Suppressor macrophage treated with lipopolysaccharide for 4 hours (primary cell): ENCODE measurements at regions not wholly inside any gene's neighbourhood (a gene's known extent, or its start where the extent isn't known, plus 50 kb on each side); places are given as distances from the start of the nearest gene placed in this dataset.

Experiments
- DNase-seq: peaks from one replicate; pipeline ENCODE4 v3.0.0-alpha.2; 2020

DNA sequence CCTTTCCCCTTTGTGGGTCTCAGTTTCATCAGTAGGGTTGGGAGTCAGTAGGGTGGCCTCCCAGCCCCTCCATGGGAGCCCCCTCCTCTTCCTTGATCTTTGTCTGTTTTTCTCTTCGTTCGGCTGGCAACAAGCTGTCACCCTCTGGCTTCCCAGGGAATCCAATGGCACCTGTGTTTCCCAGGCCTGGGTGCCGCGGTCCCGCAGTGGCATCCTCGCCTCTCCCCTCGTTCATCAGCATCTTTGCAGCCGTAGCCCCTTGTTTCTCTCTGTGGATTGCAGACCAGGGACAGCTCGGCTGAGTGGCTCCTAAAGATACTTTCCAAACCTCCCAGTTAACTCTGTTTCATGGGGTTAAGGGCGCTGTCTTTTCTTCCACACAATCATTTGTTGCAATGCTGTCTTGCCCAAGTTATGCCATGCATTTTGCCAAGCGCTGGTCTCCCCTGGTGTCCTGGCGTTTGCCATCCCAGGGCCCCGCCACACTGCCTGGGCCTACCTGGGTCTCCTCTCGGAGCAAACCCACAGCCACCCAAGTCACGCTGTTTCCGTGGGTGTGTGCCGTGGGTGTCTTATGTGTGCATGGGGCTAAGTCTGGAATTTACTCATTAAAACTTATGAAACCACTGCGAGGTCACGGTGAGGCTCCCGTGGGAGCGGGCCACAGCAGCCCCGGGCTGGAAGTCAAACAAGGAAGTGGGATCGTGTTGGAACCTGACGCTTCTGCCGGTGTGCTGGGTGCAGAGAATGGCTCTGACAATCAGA is 189.4 kb upstream of the SHH start:
- no peak for DNase-seq

DNA sequence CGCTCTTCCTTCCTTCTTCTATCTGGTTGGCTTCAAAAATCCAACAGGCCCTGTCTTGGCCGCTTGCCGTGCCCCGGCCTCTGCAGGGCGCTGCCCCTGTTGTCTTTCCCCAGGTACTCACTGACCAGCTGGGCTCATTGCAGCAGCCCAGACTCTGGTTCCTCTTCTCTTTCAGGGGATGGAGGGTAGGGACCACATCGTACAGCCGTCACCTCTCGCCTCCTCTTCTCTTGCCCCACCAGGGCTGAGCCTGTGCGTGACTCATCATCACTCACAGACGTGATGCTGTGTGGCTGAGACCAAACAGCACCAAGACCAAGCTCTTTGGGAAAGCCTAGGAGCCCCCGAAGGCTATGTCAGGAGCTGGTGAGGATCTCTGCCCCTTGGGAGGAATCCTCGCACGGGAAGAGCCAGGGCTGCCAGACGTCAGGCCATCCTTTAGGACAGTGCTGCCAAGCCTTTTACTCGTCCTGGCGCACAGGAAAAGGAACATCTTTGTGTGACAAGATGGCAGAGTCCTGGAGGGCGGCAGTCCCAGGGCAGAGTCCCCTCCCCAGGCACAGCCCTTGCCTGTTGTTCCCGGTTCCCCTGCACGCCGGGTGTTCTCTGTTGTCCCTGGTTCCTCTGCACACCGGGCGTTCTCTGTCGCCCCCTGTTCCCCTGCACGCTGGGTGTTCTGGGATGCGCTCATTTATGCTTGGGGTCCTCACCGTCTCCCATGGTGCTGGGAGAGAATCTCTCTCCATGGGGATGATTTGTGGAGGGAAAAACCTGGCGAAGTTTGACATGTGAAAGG is 188.5 kb upstream of the SHH start:
- no peak for DNase-seq

DNA sequence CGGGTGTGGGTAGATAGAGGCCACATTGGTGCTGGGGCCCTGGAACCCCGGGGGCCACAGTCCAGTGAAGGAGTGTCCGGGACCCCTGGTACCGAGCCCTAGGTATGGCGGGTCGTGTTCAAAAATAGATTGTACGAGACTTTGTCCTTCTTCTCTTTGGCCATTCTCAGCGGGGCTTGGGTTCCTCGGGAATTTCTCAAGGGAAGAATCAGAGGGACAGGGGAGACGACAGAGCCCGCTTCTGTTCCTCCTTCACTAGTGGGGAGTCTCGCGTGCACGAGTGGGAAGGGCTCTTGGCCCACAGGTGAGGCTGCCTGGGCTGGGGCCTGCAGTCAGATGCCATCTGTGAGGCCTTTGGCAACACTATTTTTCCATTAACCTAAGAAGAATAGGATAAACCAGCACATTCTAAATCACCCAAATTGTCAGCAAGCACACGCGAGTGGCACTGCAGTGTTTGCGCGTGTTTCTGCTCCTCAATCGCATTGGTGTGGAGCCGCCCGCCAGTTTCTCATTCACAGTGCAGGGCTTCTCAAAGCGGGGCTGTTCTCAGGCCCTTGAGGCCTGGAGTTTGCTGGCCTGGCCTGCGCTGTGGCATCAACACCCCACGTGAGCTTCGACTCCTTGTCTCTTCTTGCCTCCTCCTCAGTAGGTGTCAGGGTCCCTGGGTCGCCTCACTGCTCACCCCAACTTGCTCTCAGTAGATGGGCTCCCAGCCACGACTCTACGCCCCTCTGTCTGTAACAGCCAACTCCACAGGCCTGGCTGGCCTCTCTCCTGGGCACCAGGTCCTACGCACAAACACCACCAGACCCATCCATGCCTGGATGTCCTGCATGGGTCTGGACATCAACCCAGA is 187.6 kb upstream of the SHH start:
- DNase-seq = no peak

DNA sequence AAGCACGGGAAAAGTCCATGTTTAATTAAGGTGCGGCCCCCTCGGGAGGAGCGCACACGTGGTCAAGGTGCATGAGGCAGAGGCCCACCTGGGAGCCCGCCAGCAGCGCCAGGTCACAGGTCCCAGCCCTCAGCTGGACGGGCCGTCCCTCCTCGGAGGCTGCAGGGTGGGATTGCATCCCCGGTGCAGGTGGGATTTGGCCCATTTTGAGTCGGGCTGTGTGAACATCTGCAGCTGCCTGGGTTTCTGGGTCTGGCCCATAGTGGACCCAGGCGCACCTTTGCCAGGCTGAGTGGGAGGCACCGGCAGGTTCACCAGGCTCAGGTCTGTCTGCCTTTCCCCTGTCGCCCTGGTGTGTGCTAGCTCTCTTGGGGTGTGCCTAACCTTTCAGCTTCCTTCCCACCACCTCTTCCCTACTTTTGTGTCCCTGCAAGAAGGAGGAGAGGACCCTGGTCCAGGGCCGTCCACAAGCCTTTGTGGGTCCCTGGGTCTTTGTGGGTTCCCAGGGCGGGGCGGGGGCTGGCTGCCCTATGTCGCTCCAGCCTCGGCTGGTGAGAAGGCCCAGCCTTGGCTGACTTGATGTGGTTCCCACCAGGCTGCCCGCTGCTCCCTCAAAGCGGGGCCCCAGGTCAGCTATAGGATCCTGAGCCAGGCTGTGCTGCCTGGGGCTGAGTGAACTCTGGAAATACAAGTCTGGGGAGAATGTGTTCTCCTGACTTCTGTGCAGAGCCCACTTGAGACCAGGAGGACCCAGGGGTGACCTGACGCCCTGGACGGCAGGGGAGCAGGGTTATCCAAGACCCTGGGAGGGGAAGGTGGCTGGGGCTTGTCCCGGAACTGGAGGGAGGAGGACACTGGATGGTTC is 186.7 kb upstream of the SHH start:
- DNase-seq = no peak

DNA sequence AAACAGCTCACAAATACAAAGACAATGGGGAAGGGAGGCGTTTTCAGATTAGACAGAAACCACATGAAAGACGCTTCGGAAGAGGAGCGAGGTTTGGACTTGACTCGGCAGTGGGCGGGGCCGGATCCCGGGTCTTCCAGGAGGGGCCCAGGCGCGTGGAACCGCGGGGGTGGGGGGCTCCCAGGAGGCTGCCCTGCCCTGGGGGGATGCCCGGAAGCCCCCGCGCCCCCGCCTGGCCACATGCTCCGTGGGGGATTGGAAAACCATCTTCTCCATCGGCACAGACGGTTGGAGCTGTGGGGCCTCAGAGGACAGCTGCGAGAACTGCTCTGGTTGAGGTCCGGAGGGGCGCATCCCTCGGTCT is 186.0 kb upstream of the SHH start:
- DNase-seq = no peak

DNA sequence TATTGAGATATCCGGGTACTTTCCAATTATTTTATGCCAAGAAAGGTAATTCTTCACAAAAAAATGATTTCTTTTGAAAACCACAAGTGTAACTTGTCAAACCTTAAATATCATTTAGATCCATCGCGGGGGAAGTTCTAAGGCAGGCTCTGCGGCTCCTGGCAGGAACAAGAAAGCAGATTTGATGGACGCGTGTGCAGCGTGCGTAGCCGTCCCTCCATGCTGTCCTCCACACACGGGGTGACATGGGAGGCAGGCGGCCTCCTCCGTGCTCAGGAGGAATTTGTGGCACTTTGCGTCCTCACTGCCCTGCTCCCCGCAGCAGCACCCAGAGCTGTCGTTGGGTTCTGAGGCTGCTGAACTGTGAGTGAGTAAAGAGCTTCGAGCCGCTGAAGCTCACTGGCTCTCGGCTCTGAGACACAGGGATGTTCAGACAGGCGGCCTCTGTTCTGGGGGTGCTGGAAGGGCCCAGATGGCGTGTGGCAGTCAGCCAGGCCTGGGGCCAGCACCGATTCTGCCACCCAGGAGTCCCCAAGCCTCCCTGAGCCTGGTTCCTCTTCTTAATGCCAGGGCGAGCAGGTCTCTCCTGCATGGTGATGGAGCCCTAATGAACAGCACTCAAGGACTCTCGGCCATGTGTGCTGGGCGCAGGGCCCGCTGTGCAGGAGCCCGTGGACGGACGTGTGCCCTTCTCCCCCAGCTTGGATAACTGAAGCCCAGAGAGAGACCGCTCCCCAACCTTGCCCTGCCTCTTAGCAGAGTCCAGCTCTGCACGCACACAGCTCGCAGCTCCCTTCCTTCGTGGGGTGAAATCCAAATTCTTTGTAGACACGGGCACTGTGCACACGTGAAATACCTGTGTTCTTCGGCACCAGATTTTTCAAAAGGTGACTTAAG is 185.4 kb upstream of the SHH start:
- no peak for DNase-seq

DNA sequence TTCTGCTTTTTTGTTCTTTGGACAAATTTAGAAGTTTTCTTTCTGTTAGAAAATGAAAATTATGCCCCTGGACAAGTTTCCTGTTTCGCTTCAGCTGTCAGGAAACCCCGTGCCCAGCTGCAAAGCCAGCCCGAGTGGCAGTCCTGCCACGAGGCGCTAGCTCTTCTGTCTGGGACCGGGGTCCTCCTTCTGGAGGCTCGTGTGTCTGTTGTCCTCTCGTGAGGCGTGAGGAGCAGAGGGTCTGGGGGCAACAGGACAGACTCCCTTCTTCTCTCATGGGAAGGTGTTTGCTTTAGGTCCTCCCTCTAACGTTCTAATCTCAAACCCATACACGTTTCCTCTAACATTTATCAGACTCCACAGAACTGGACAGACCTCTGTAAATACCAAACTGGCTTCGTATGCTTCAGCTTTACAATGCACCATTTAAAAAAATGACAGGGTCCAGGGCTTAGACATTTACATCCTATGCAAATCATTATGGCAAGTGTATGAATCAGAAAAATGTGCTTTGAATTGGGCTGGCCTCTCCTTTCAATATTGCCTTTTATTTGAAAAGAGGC is 184.5 kb upstream of the SHH start:
- no peak for DNase-seq

DNA sequence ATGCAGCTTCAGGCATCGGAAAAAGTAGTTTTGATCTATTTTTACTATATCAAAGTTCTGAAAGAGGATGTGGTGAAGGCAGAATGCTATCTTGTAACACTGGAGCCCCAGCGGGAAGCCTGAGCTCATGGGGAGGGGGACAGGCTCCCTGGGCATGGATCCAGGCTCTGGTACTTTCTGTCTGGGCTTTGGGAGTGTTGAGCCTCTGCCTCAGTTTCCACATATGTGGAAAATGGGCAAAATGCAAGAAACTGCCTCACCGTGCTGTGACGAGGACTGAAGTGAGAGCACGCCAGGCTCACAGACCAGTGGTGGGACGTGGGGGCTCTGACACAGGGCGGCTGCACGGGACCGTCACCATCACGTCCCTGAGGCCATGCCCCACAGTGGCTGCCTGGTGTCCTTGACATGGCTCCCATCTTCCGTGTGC is 182.9 kb upstream of the SHH start:
- no peak for DNase-seq

DNA sequence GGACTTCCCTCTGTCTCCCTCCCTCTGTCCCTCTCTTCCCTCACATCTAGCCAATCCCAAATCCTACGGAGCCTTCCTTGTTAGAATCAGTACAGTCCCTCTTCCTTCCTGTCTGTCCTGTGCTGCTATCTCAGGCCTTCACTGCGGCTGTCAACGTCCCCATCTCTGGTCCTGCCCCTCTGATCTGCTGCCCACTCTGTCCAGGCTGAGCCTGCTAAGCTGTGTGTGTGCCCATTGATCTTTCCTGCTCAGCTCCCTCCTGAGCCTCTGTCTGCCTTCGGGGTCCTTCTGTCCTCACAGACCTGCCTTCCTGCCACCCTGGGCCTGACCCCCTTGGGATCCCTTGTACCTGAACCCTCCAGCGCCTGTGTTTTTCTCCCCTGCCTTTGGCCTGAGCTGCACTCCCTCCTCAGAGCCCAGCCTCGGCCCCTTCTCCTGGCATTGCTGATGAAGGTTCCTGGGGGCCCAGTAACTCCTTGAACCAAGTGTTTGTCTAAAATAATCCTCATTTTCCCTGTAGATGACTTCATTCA is 182.1 kb upstream of the SHH start:
- DNase-seq = no peak

DNA sequence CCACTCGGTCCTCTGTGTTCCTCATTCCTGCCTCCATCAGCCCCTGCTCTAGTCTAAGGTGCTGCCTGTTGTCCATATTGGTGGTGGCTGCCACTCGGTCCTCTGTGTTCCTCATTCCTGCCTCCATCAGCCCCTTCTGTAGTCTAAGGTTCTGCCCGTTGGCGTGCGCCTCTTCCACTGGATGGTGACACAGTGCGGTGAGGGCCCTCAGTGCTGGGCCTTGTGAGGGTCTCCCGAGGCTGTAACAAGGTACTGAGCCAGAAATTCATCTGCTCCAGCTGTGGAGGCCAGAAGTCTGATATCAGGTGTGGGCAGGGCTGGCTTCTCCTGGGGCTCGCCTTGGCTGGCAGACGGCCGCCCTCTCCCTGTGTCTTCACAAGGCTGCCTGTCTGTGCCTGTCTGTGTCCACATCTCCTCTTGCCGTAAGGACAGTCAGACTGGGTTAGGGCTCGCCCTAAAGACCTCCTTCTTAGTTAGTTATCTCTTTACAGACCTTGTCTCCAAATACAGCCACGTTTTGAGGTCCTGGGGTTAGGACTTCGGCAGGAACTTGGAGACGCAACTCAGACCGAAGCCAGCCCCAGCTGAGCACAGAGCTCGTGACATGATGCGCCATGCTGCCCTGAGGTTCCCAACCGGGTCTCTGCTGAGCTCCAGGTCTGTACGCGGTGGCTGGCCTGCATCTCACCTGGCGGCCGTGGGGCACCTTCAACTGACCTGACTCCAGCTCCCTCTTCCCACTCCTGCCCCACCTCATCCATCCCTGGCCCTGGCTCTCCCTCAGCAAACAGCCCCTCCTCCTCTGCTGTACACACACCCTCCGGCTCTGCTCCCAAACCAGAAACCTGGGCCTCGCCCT is 181.4 kb upstream of the SHH start:
- DNase-seq = no peak

DNA sequence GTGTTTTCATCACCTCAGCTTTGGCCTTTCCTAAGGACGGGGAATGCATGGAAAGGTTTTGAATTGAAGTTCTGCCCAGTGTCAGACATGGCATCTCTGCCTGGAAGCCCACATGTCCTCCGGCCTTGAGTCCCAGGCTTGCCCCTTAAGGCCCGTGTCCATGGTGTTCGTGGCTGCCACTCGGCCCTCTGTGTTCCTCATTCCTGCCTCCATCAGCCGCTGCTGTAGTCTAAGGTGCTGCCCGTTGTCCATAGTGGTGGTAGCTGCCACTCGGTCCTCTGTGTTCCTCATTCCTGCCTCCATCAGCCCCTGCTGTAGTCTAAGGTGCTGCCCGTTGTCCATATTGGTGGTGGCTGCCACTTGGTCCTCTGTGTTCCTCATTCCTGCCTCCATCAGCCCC is 180.7 kb upstream of the SHH start:
- no peak for DNase-seq

DNA sequence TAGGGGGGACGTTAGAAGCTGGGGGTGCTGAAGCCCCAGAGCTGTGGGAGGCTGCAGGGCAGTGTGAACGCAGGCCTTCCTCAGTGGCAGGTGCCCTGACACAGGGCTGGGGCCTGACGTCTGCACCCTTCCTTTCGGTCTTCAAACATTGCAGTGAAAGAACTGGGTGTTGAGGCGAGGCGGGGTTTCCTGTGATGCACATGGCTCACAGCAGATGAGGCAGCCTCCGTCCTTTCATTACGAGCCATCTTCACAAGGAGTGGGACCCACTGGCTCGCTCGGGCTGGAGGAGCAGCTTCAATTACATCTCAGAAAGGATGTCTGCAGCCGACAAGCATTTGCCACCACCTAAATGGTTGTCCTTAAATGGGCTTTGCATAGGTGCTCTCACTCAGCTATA is 180.3 kb upstream of the SHH start:
- no peak for DNase-seq

DNA sequence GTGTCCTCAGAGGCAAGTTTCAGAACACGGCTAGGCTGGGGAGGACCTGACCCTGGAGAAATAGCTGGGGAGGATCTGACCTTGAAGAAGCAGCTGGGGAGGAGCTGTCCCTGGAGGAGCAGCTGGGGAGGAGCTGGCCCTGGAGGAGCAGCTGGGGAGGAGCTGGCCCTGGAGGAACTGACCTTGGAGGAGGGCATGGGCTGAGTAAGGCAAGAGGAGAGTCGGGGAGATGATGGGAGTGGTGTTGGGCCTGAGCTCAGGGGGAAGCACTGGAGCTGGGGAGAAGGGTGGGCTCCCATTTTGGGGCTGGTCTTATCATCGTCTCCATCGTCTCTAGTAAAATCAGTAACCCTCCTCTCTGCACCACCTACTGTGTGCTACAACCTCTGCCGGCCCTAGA is 179.8 kb upstream of the SHH start:
- no peak for DNase-seq

DNA sequence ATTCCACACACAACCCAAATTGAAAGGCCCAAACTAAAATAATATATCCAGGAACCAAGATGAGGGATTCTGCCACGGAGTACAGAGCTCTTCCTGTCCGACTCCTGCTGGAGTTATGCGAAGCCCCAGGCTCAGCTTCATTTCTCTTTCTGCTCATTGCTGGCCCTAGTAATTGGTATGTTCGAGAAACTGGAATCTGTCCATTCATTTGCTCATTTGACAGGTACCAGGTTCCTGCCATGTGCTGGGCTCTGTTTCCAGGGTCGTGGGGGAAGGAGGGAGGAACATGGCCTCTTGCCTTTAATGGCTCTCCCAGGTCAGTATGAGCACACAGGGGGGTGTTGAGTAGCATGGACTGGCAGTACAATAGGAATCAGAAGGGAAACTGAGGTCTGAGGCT is 179.2 kb upstream of the SHH start:
- no peak for DNase-seq

DNA sequence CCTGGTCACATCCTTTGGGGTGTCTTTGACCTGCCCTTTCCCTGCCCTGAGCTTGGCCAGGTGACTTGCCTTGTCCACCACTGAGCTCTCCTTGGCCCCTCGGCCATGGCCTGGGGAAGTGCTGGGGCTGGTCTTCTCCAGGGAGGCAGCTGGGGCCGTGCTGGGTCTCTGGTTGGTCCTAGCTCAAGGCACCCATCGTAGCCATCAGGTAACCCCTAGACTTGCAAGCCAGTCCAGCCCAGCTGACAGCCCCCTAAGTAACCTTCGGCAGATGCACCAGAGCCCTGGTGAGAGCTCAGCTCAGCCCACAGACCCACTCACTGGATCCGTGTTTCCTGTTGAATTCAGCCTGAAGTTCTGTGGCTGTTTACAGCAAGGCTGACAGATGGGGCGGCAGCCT is 176.2 kb upstream of the SHH start:
- no peak for DNase-seq

DNA sequence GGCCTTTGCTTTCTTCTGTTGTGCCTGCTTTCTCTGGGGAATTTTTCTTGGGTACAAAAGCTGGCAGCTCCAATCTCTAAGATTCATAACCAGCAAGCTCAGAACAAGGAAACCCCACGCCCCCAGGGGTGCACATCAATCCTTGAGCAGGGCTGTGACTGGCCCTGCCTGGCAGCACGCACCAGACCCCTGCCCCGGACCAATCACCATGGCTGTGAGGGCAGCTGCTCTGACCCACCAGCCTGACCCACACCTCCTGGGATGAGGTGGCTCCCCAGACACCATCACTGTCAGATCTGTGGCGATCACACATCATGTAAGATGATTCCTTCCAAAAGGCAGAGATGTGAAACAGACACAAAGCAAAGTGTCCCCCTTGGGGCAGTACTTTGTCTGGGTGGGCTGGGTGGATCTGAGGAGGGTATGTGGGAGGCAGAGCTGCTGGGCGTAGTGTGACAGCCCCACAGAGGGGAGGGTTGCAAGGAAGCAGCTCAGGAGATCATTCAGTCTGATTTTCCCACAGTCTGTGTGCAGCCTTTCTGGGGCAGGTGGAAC is 175.5 kb upstream of the SHH start:
- DNase-seq = no peak

DNA sequence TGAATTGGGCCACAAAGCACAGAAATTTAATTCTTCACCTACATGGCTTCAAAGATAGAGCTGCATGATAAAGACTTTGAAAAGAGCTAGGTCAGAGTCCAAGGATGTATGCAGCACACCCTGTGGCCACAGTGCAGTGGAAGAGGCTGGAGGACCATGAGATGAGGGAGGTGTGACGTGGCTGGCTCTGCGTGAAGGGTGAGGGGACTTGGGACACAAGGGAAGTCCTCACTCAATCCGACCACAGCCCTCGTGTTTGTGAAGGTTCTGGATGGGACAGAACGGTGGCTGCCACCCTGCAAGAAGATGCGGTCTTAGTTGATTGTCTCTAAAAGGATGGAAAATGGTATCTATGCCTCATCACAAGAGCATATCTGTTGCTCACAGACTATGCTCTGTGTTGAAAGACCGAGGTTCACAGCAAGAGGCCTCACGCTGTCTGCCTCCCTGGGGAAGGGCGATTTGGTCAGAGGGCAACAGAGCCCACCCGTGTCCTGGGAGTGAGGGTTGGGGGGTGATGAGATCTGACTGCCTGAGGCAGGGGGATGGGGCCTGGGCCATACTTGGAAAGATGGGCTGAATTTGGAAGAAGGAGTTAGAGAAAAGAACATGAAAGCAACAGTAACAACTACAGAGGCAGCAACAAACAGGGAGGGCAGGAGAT is 174.4 kb upstream of the SHH start:
- no peak for DNase-seq

DNA sequence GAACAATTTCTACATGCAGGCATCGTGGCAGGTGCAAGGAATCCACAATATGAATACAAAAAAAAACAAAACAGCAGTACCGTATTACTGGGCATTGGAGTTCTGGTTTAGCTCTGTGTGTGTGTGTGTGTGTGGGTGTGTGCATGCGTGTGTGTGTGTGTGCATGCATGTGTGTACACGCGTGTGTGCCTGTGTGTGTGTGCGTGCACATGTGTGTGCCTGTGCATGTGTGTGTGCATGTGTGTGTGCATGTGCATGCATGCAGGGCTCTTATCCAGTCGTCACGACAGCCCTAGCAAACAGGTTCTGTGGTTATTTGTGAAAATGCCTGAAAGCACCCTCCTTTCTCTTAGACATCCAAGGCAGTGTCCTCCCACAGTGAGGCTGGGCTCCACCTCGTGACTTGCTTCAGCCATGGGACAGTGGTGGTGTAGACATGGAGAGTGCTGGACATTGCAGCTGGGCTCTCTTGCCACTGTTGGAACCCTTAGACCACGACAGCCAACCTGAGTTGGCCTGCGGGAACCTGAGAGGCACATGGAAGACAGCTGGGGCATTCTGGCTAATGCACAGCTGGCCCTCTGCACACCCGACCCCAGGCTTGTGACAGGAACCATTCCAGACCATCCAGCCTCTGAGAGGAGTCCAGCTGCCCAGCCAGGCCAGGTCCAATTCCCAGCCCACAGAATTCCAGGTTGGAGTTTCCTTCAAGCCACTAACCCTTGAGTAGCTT is 173.4 kb upstream of the SHH start:
- DNase-seq = no peak
